T1000 (cell line): ENCODE measurements at regions not wholly inside any gene's neighbourhood (a gene's known extent, or its start where the extent isn't known, plus 50 kb on each side); places are given as distances from the start of the nearest gene placed in this dataset.
"Not testable (repeated sequence)": the region's sequence is repeated elsewhere in the genome, so short reads cannot be mapped to it uniquely, and the experiment has no call there.

ENCODE experiments used
- DNase-seq: peaks from one replicate; lab custom pipeline; 2025; ENCODE audit warnings: mixed read lengths; lab: John Stamatoyannopoulos, UW

- DNase-seq = no peak
Observed at GRCh38 chr7:85320699-85321476, 134.0 kb upstream of the SEMA3D start.

GRCh38 chr7:85316489-85316888 is 129.6 kb upstream of the SEMA3D start:
- no peak for DNase-seq

DNA sequence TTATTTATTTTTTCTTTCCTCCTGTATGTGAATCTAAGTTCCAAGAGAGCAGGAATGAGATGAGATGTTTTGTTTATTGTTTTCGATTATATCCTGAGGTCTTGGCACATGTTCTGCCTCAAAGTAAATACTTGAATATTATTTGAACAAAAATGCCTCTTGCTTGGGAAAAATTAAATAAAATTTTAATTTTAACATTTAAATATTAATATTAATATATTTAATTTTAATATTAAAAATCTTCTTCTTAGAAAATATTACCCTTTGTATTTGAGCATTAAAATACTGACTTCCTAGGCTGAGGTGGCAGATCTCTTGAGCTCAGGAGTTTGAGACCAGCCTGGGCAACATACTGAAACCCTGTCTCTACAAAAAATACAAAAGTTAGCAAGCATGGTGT is 123.4 kb upstream of the SEMA3D start:
- no peak for DNase-seq

DNA sequence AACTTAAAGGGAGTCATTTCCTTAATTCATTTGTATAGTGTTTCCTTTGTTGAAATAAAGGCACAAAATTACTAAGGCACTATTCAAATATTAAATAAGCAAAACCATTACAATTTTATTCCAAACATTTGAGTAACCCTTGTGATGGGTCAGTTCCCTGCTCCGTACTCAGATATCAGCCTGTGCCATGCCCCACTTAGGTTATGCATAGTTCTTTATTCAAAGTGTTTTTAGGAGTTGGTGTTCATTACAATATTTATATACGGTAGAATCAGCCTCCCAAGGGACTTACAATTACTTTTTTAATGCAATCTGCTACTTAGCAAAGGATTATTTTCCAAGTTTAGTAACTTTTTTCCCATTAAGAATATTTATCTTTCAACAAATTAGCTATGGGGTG is 119.3 kb upstream of the SEMA3D start:
- no peak for DNase-seq

DNA sequence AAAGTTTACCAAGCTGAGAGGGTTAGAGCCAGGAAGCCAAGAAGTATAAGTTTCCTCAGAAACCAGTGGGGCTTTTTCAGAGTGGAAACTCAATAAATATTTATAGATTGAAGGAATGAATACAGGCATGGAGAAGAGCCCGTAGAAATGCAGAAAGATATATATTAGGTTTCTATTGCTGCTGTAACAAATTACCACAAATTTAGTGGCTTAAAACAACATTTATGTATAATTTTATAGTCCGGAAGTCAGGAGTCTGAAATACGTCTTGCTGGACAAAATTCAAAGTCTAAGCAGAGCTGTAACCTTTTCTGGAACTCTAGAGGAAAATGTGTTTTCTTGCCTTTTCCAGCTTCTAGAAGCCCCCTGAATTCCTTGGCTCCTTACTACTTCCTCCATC is 107.3 kb upstream of the SEMA3D start:
- no peak for DNase-seq

DNA sequence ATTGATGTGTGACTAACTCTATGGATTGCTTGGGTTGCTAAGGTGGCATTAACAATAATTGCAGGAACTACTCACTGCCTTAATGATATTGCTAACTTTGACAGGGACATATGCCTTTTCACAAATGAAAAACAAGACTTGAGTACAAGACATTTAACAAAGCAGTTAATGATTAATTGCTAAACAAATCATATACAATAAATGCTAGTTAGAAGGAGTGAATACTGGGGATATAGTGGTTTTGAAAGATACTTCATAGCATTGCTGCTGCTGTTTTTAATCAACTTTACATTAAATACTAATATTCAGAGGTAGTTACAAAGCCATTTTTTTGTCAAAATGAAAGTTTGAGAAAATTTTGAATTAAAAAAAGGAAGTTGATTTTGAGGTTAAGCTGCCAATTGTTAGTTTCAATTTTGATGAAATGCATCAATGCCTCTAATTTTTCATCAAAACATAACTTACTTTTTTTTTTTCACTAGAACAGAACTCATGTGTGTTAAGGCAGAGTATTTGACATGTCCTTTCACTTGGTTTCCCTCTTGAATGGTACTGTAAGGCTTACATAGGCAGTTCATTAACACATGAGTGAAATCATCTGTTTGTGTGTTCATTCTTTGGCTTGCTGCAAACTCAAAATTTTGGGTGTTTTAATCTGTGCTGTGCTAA is 106.2 kb upstream of the SEMA3D start:
- no peak for DNase-seq

DNA sequence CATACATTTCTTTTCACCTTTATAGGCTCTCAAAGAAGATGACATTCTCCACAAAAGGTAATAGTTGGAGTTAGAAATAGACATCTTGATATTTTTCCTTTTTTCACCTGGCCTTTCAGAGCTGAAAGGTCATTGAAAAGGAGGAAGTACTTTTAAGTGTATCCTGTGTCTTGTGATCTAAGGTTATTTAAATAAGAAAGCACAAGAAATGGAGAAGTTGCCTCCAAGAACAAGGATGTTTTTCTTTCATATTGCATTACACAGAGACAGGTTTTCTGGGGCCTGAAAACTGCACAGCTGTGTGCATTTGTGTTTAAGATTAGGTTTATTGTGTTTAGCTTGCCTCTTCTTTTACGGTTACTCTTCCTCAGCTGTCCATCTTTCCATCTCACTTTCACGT is 103.4 kb upstream of the SEMA3D start:
- no peak for DNase-seq

GRCh38 chr7:85289279-85289678 is 102.4 kb upstream of the SEMA3D start:
- DNase-seq = no peak

- peak; percentile 52 for DNase-seq
Observed at GRCh38 chr7:85287106-85287825, 100.4 kb upstream of the SEMA3D start.

DNA sequence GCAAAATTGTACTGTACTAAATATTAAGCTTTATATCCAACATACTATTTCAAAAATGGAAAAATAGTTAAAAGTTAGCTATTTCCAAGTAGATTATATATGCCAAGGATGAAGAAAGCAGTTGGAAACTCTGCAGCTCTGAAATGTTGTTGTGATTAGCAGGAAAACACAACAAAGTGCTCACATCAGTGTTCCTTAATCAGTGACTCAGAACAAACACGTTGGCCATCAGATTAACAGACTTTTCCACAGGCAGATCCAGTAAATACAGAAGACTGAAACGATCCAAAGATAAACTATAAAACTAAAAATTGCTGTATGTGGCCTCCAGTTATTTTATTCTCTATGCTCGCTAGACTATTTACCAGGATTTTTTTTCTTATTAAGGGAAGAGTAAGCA is 99.6 kb upstream of the SEMA3D start:
- no peak for DNase-seq

DNA sequence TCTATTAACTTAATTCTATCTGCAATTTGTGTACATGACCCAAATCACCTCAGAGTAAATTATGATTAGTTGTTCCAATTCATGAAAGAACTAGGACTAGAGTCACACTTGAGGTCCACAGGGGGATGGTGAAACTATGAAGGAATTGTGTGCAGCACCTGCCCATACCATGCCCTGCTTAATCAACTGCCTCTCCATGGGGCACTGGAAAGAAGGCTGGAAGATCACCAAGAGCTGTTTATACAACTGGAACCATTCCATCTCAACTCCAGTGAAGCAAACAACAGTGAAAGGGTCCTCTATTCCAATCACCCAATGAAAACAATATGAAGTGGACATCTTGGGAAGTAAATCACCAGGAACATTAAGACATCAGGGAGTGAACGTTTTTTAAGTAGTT is 98.7 kb upstream of the SEMA3D start:
- DNase-seq = no peak

GRCh38 chr7:85275204-85275603 is 88.3 kb upstream of the SEMA3D start:
- no peak for DNase-seq

DNA sequence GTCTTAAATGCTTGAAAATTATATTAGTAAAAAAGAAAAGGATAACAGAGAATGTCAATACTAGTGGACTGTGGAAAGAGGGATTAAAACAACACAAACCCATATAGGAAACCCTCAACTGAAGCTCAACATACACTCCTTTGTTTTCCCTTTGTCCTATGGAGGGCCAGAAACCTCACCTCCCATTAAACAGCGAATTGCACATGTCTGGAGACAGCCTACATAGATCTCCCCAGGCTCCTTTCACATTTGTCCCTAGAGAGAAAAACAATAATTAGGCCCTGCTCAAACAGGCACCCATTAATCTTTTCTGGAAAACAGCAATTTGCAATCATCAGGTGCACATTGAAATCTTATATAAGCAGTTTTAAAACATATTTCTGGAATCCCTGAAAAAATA is 87.6 kb upstream of the SEMA3D start:
- no peak for DNase-seq

DNA sequence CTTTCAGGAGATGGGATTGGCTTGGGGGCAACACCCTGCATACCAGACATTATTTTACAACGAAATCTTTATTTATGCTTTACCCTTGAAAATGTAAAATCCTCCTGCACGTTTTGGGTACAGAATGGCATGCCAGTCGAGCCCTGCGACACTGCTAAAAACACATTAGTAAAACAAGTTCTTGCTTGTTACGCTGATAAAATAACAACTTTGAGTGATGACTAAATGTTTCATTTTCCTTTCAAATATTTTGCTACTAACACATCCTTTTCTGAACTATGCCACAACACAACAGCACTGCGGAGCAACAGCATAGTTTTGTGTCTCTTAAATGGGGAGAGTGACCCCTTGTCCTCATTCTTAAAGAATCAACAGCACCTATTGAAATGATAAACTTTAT is 76.0 kb upstream of the SEMA3D start:
- no peak for DNase-seq

- DNase-seq = no peak
Observed at GRCh38 chr7:85261336-85261735, 74.5 kb upstream of the SEMA3D start.

DNA sequence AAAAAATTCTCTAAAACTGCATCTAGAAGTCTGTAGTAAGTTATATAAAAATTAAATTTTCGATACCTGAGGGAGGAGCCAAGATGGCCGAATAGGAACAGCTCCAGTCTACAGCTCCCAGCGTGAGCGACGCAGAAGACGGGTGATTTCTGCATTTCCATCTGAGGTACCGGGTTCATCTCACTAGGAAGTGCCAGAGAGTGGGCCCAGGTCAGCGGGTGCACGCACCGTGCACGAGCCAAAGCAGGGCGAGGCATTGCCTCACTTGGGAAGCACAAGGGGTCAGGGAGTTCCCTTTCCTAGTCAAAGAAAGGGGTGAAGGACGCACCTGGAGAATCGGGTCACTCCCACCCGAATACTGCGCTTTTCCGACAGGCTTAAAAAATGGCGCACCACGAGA is 62.9 kb upstream of the SEMA3D start:
- not testable (repeated sequence) for DNase-seq

- no peak for DNase-seq
Observed at GRCh38 chr7:85239109-85239508, 52.3 kb upstream of the SEMA3D start.

GRCh38 chr7:85237721-85238120 is 50.9 kb upstream of the SEMA3D start:
- DNase-seq = no peak
